Adrenal gland (tissue), 5 donors: ENCODE measurements at regions not wholly inside any gene's neighbourhood (a gene's known extent, or its start where the extent isn't known, plus 50 kb on each side); places are given as distances from the start of the nearest gene placed in this dataset.

Source experiments
- CTCF ChIP-seq, 6 experiments: fragments of 450-650 bp in 4 of 6; fragments of 200-600 bp in 2 of 6; sonication (generic) in 1 of 6; IDR thresholded peaks; 1 replicate in 5 of 6; 2 replicates in 1 of 6; pipeline versions ENCODE4 v1.5.1 to v1.8.0; 2016 to 2021; ENCODE audit warnings: antibody characterized with exemption in 6 of 6, mild to moderate bottlenecking in 2 of 6, moderate library complexity in 1 of 6
- POLR2A ChIP-seq, 2 donors: fragments of 450-650 bp; IDR thresholded peaks; one replicate each; pipeline ENCODE4 v1.6.1; 2017; ENCODE audit warnings: antibody characterized with exemption in 2 of 2, mild to moderate bottlenecking in 2 of 2, moderate library complexity in 1 of 2
- donor health status: DM: no; HTN: no; CAD: no.

- TF ChIP-seq CTCF (IDR thresholded peaks at IDR 0.05) (no peak), POLR2A (IDR thresholded peaks at IDR 0.05) (no peak)
Measured at GRCh38 chr2:167701651-167702050, 545.7 kb downstream of the STK39 start.
